NCI-H524 (cell line): ENCODE measurements at regions not wholly inside any gene's neighbourhood (a gene's known extent, or its start where the extent isn't known, plus 50 kb on each side); places are given as distances from the start of the nearest gene placed in this dataset.
"Not testable (repeated sequence)": the region's sequence is repeated elsewhere in the genome, so short reads cannot be mapped to it uniquely, and the experiment has no call there.

Experiments used
- DNase-seq, 2 experiments: peaks; one replicate each; lab custom pipeline; 2025; lab: John Stamatoyannopoulos, UW

GRCh38 chr12:38159591-38160317, 156.8 kb upstream of the ALG10B start:
- DNase-seq, result no peak

GRCh38 chr12:38160318-38161122, 156.1 kb upstream of the ALG10B start:
- DNase-seq, result no peak

- DNase-seq, result no peak
Measured at GRCh38 chr12:38161123-38162000, 155.2 kb upstream of the ALG10B start.

GRCh38 chr12:38162013-38162412, 154.6 kb upstream of the ALG10B start:
- no peak for DNase-seq

- no peak for DNase-seq
Measured at GRCh38 chr12:38162708-38163441, 153.7 kb upstream of the ALG10B start.

GRCh38 chr12:38163442-38163801, 153.2 kb upstream of the ALG10B start:
- DNase-seq, result no peak

- DNase-seq, result no peak
Measured at GRCh38 chr12:38166225-38166624, 150.3 kb upstream of the ALG10B start.

GRCh38 chr12:38175538-38175937, 141.0 kb upstream of the ALG10B start:
- no peak for DNase-seq

- not testable (repeated sequence) for DNase-seq
Measured at GRCh38 chr12:38183617-38184016, 133.0 kb upstream of the ALG10B start.

GRCh38 chr12:38197286-38197685, 119.3 kb upstream of the ALG10B start:
- DNase-seq, result not testable (repeated sequence)

- DNase-seq, result no peak
Measured at GRCh38 chr12:38201461-38202276, 114.9 kb upstream of the ALG10B start.

GRCh38 chr12:38204831-38205230, 111.7 kb upstream of the ALG10B start:
- DNase-seq, result no peak

- no peak for DNase-seq
Measured at GRCh38 chr12:38222011-38222410, 94.6 kb upstream of the ALG10B start.

- not testable (repeated sequence) for DNase-seq
Measured at GRCh38 chr12:38238328-38238727, 78.2 kb upstream of the ALG10B start.

- no peak for DNase-seq
Measured at GRCh38 chr12:38253778-38254177, 62.8 kb upstream of the ALG10B start.

GRCh38 chr12:38258411-38258810, 58.2 kb upstream of the ALG10B start:
- peak; percentile 51 to 74 for DNase-seq
